ENCODE measurements at regions not wholly inside any gene's neighbourhood (a gene's known extent, or its start where the extent isn't known, plus 50 kb on each side); places are given as distances from the start of the nearest gene placed in this dataset.

- dilution Hi-C loops (cut with MboI; ENCODE audit: extremely low pct_ligation_motif_present, low sequenced_read_pairs), result no loop called here
- Histone ChIP-seq H3K9me1 (ENCODE audit: control insufficient read depth, extremely low read depth, insufficient read depth, low read length) (no peaks in the 10 kb centered on the region), H3K36me3 (ENCODE audit: control insufficient read depth in 2 of 2, extremely low read depth in 1 of 2, insufficient read depth in 2 of 2, low read length in 2 of 2) (no peaks in the 10 kb centered on the region), H3K79me2 (ENCODE audit: control insufficient read depth, insufficient read depth, low read length) (no peaks in the 10 kb centered on the region), H3K4me2 (ENCODE audit: control insufficient read depth, extremely low read depth, insufficient read depth, low read depth, low read length) (no peak overlapping the region), H3K4me3 (ENCODE audit: control insufficient read depth in 2 of 3, extremely low read depth in 1 of 3, insufficient read depth in 2 of 3, low read depth in 1 of 3, low read length in 3 of 3) (no peak overlapping the region), H3K4me1 (ENCODE audit: control insufficient read depth, extremely low read depth, insufficient read depth, low read length) (no peaks in the 10 kb centered on the region), H4K20me1 (ENCODE audit: control insufficient read depth, extremely low read depth, insufficient read depth, low read length) (no peaks in the 10 kb centered on the region), H3K9ac (ENCODE audit: control insufficient read depth, extremely low read depth, insufficient read depth, low read length) (no peak overlapping the region), H3K9me3 (ENCODE audit: control insufficient read depth, low read depth, low read length) (no peaks in the 10 kb centered on the region), H2AFZ (ENCODE audit: control insufficient read depth, low read length) (no peak overlapping the region), H3K27me3 (ENCODE audit: control insufficient read depth, extremely low read depth, insufficient read depth, low read length) (no peaks in the 10 kb centered on the region), H3K27ac (ENCODE audit: control insufficient read depth, insufficient read depth, low read length) (no peak overlapping the region)
- no peak for FAIRE-seq
- TF ChIP-seq CTCF (optimal IDR thresholded peaks at IDR 0.05 in 1 of 3, IDR thresholded peaks at IDR 0.05 in 1 of 3, conservative IDR thresholded peaks at IDR 0.05 in 1 of 3; ENCODE audit: extremely low read depth in 1 of 3, insufficient read depth in 2 of 3, low read length in 3 of 3) (no peak), EZH2 (IDR thresholded peaks at IDR 0.05; ENCODE audit: low read length) (no peak)
- no peak for DNase-seq (ENCODE audit: low read depth, low spot score)
These were observed 192.0 kb upstream of the UBASH3B start for GRCh38 chr11:122463530-122463929.

DNA sequence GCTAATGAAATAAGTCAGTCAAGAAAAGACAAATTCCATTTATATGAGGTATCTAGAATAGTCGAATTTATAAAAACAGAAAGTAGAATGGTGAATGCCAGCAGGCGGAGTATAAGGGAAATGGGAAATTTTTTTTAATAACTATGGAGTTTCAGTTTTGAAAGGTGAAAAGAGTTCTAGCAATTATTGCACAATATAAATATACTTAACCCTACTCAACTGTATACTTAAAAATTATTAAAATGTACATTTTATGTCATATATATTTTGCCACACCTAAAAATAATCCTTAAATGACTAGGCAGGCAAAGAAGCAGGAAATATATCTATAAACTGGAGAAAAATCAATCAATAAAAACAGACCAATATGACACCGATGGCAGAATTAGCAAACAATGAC is 196.5 kb upstream of the UBASH3B start:
- TF ChIP-seq EZH2 (IDR thresholded peaks at IDR 0.05; ENCODE audit: low read length) (no peak), CTCF (optimal IDR thresholded peaks at IDR 0.05 in 1 of 3, IDR thresholded peaks at IDR 0.05 in 1 of 3, conservative IDR thresholded peaks at IDR 0.05 in 1 of 3; ENCODE audit: extremely low read depth in 1 of 3, insufficient read depth in 2 of 3, low read length in 3 of 3) (no peak)

More for the DNA sequence above, 196.5 kb upstream of the UBASH3B start:
- no peak overlapping the region for H3K9ac ChIP-seq (ENCODE audit: control insufficient read depth, extremely low read depth, insufficient read depth, low read length)
- no peak for FAIRE-seq
- H2AFZ ChIP-seq (ENCODE audit: control insufficient read depth, low read length), result no peak overlapping the region
- H3K9me1 ChIP-seq (ENCODE audit: control insufficient read depth, extremely low read depth, insufficient read depth, low read length), result no peaks in the 10 kb centered on the region
- H3K4me3 ChIP-seq (ENCODE audit: control insufficient read depth in 2 of 3, extremely low read depth in 1 of 3, insufficient read depth in 2 of 3, low read depth in 1 of 3, low read length in 3 of 3), result no peak overlapping the region
- dilution Hi-C loops (cut with MboI; ENCODE audit: extremely low pct_ligation_motif_present, low sequenced_read_pairs), result no loop called here
- no peaks in the 10 kb centered on the region for H3K9me3 ChIP-seq (ENCODE audit: control insufficient read depth, low read depth, low read length)
- H3K4me1 ChIP-seq (ENCODE audit: control insufficient read depth, extremely low read depth, insufficient read depth, low read length), result no peaks in the 10 kb centered on the region
- no peaks in the 10 kb centered on the region for H4K20me1 ChIP-seq (ENCODE audit: control insufficient read depth, extremely low read depth, insufficient read depth, low read length)
- no peak overlapping the region for H3K4me2 ChIP-seq (ENCODE audit: control insufficient read depth, extremely low read depth, insufficient read depth, low read depth, low read length)
- no peaks in the 10 kb centered on the region for H3K27me3 ChIP-seq (ENCODE audit: control insufficient read depth, extremely low read depth, insufficient read depth, low read length)
- H3K79me2 ChIP-seq (ENCODE audit: control insufficient read depth, insufficient read depth, low read length), result no peaks in the 10 kb centered on the region
- DNase-seq (ENCODE audit: low read depth, low spot score), result no peak
- H3K36me3 ChIP-seq (ENCODE audit: control insufficient read depth in 2 of 2, extremely low read depth in 1 of 2, insufficient read depth in 2 of 2, low read length in 2 of 2), result no peaks in the 10 kb centered on the region
- H3K27ac ChIP-seq (ENCODE audit: control insufficient read depth, insufficient read depth, low read length), result no peak overlapping the region
